ENCODE measurements at regions not wholly inside any gene's neighbourhood (a gene's known extent, or its start where the extent isn't known, plus 50 kb on each side); places are given as distances from the start of the nearest gene placed in this dataset.

DNA sequence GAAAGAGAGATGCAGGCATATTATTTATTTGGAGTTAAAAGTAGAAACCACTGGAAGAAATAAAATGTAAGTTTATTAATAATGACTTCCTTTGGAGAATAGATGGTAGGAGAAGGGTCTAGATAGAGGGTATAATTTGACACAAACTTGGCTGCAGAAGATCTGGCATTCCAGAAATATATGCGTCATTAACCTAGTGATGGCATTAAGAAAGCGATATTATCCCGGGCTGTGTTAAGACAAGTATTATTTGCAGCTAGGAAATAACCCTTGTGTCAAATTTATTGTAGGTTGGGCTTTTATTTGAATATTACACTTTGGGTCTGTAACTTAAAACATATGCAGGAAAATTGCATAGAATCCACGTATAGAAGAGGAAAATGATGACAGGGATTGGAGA is 389.5 kb downstream of the MTX2 start:
- no peak overlapping the region for H3K4me3 Mint-ChIP-seq
- peaks cover 4% of the 10 kb centered on the region for H3K36me3 Mint-ChIP-seq (ENCODE audit: low read depth)
- no peak for DNase-seq
- H3K4me1 Mint-ChIP-seq, result peaks cover 2% of the 10 kb centered on the region
- no peaks in the 10 kb centered on the region for H3K9me3 ChIP-seq (ENCODE audit: control insufficient read depth, low read length, poor library complexity, severe bottlenecking)
- peaks cover 73% of the 10 kb centered on the region for H3K27me3 Mint-ChIP-seq
- no peak overlapping the region for H3K27ac Mint-ChIP-seq
- ATAC-seq, result no peak

DNA sequence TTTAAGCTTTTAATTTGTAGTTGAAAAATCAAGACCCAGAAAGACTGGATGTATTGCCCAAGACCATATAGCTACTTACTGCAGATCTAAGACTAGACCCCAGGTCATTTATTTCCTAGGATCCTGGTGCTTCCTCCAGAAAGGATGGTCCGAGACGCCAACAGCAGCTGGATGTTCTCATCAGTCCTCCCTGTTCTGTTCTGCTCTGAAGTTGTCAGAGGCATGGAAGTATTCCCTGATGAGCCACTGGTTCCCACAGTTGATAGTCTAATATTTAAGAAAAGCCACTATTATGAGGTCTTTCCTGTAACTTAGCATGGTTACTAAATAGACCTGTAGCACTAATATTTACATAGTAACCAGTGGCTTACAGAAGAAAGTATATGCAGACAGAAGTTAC is 393.5 kb downstream of the MTX2 start:
- H3K27me3 Mint-ChIP-seq, result peaks cover 67% of the 10 kb centered on the region
- H3K4me3 Mint-ChIP-seq, result no peak overlapping the region
- H3K4me1 Mint-ChIP-seq, result no peaks in the 10 kb centered on the region
- no peak for DNase-seq
- ATAC-seq, result no peak
- H3K27ac Mint-ChIP-seq, result no peak overlapping the region
- no peaks in the 10 kb centered on the region for H3K9me3 ChIP-seq (ENCODE audit: control insufficient read depth, low read length, poor library complexity, severe bottlenecking)
- H3K36me3 Mint-ChIP-seq (ENCODE audit: low read depth), result peaks cover 6% of the 10 kb centered on the region

- no peaks in the 10 kb centered on the region for H3K9me3 ChIP-seq (ENCODE audit: control insufficient read depth, low read length, poor library complexity, severe bottlenecking)
- H3K4me1 Mint-ChIP-seq, result no peaks in the 10 kb centered on the region
- H3K27me3 Mint-ChIP-seq, result peaks cover 67% of the 10 kb centered on the region
- DNase-seq, result no peak
- no peak for ATAC-seq
- no peak overlapping the region for H3K27ac Mint-ChIP-seq
- no peak overlapping the region for H3K4me3 Mint-ChIP-seq
- peaks cover 4% of the 10 kb centered on the region for H3K36me3 Mint-ChIP-seq (ENCODE audit: low read depth)
These were observed 395.2 kb downstream of the MTX2 start for GRCh38 chr2:176664478-176664877.

DNA sequence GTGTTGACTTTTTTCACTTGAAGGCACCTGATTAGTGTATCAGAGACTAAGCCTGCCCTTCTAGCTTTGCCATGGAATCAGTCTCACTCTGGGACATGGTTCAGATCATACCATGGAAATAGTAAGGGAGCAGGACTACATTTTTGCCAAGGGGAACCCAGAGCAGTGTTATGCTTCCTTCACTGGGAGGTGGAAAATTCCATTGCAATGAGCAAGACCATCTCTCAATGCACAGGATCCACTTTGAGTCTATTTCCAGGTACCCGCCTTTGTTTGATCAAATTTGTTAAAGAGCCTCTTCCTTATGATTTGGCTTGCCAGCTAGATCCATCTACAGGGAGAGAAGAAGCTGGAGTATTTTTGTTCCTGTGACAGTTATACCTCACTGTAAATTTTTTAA is 395.8 kb downstream of the MTX2 start:
- ATAC-seq (no peak), DNase-seq (no peak)
- H3K4me3 Mint-ChIP-seq, result no peak overlapping the region
- H3K9me3 ChIP-seq (ENCODE audit: control insufficient read depth, low read length, poor library complexity, severe bottlenecking), result no peaks in the 10 kb centered on the region
- no peaks in the 10 kb centered on the region for H3K4me1 Mint-ChIP-seq
- H3K27me3 Mint-ChIP-seq, result peaks cover 66% of the 10 kb centered on the region
- H3K36me3 Mint-ChIP-seq (ENCODE audit: low read depth), result peaks cover 2% of the 10 kb centered on the region
- H3K27ac Mint-ChIP-seq, result no peak overlapping the region

DNA sequence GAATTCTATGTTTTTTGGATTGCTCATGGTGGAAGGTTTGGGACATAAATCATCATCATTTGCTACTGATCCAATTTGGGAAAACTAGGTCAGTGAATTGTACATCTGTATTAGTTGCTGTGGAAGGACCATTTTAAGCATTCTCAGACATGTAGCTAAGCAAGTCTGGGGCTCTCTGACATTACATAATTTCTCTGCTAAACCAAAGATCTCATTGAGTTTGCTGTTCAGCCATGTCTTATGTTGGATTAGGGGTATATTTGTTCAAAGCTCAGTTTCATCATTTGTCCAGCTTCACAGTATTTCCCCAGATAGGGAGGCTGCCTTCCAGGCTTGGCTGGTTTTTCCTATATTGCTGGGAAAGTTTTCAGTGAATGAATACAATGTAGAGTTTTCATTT is 399.7 kb downstream of the MTX2 start:
- no peaks in the 10 kb centered on the region for H3K9me3 ChIP-seq (ENCODE audit: control insufficient read depth, low read length, poor library complexity, severe bottlenecking)
- ATAC-seq (no peak), DNase-seq (no peak)
- Mint-ChIP-seq H3K4me3 (no peak overlapping the region), H3K36me3 (ENCODE audit: low read depth) (peaks cover 2% of the 10 kb centered on the region), H3K27ac (no peak overlapping the region), H3K27me3 (peaks cover 57% of the 10 kb centered on the region), H3K4me1 (peaks cover 2% of the 10 kb centered on the region)

GRCh38 chr2:176669398-176670174 is 400.3 kb downstream of the MTX2 start:
- H3K4me3 Mint-ChIP-seq, result no peak overlapping the region
- DNase-seq, result no peak
- peaks cover 2% of the 10 kb centered on the region for H3K4me1 Mint-ChIP-seq
- no peak overlapping the region for H3K27ac Mint-ChIP-seq
- peaks cover 2% of the 10 kb centered on the region for H3K36me3 Mint-ChIP-seq (ENCODE audit: low read depth)
- H3K27me3 Mint-ChIP-seq, result peaks cover 54% of the 10 kb centered on the region
- H3K9me3 ChIP-seq (ENCODE audit: control insufficient read depth, low read length, poor library complexity, severe bottlenecking), result no peaks in the 10 kb centered on the region
- ATAC-seq, result no peak

DNA sequence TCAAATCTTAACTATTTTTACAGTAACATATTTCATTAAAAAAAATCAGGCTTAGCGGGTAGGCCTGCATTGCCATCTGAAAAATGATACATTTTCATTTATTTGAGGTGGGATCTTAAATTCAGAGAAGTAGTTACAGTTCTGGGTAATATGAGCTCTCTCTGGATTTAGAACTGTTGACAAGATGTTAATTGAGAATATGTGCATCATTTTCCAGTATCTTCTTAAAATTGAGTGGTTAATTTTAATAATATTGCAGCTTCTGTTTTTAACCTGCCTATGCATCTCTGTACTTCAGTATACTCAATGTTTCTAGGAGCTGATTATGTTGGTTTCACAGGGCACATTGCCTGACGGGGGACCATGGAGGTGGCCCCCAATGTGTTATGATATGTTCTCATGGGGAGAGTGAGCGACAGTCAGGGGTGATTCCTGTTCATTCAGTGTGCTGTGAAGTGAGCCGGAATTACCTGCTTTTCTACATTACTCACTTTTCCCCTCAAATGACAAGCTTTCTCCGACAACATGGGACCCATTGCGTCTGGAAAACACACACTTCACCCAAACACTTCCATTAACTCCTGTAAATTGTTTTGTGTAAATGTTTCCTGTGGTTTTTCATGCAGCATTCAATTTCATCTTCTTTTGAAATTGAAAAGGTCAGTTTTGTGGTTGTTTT is 406.2 kb downstream of the MTX2 start:
- ATAC-seq (no peak), DNase-seq (no peak)
- H3K27me3 Mint-ChIP-seq, result peaks cover 49% of the 10 kb centered on the region
- no peak overlapping the region for H3K4me3 Mint-ChIP-seq
- H3K4me1 Mint-ChIP-seq, result peaks cover 2% of the 10 kb centered on the region
- no peaks in the 10 kb centered on the region for H3K36me3 Mint-ChIP-seq (ENCODE audit: low read depth)
- no peaks in the 10 kb centered on the region for H3K9me3 ChIP-seq (ENCODE audit: control insufficient read depth, low read length, poor library complexity, severe bottlenecking)
- H3K27ac Mint-ChIP-seq, result no peak overlapping the region

DNA sequence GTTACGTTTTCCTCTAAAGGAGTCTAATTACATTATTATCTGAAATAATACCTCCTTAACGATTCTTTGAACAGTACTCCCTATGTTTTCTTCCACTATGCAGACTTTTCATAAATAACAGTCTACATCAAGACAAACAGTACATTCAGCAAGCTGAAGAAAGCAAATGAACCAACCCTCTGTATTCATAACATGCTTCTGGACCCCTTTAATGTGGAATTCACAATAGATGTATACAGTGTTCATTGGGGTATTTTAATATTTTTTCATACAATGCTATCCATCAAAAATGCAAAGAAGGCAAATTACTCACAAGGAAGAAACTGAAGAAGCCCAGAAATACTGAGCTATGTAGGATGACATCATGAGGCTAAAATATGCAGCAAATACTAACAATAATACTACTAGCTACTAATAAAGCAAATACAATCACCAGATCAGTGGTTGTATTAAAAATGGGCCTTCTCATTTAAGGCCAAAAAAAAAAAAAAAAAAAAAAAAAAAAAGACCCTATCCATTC is 408.6 kb downstream of the MTX2 start:
- H3K9me3 ChIP-seq (ENCODE audit: control insufficient read depth, low read length, poor library complexity, severe bottlenecking), result no peaks in the 10 kb centered on the region
- no peaks in the 10 kb centered on the region for H3K36me3 Mint-ChIP-seq (ENCODE audit: low read depth)
- no peak overlapping the region for H3K4me3 Mint-ChIP-seq
- DNase-seq (no peak), ATAC-seq (no peak)
- H3K27ac Mint-ChIP-seq, result no peak overlapping the region
- peaks cover 53% of the 10 kb centered on the region for H3K27me3 Mint-ChIP-seq
- no peaks in the 10 kb centered on the region for H3K4me1 Mint-ChIP-seq

DNA sequence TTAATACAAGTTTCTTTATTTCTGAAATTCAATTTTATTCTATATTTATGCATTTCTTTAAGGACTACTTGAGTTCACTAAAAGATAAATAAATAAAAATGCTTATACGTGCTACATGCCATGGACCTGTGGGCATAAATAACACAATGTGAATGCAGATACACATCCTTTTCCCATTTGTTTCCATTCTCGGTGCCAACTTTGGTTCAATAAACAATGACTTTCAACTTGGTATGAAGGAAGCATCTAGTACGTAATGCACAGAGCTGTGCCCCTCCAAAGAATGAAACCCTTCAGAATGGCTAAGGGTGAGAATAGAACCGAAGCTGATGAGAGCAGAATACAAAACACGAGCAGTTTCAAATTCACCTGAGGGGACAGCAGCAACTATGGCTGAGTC is 409.3 kb downstream of the MTX2 start:
- DNase-seq (no peak), ATAC-seq (no peak)
- H3K9me3 ChIP-seq (ENCODE audit: control insufficient read depth, low read length, poor library complexity, severe bottlenecking), result no peaks in the 10 kb centered on the region
- Mint-ChIP-seq H3K4me1 (no peaks in the 10 kb centered on the region), H3K36me3 (ENCODE audit: low read depth) (no peaks in the 10 kb centered on the region), H3K4me3 (no peak overlapping the region), H3K27ac (no peak overlapping the region), H3K27me3 (peaks cover 57% of the 10 kb centered on the region)

GRCh38 chr2:176679061-176679669 is 409.9 kb downstream of the MTX2 start:
- Mint-ChIP-seq H3K4me3 (no peak overlapping the region), H3K27ac (no peak overlapping the region), H3K27me3 (peaks cover 54% of the 10 kb centered on the region), H3K36me3 (ENCODE audit: low read depth) (no peaks in the 10 kb centered on the region), H3K4me1 (no peaks in the 10 kb centered on the region)
- no peaks in the 10 kb centered on the region for H3K9me3 ChIP-seq (ENCODE audit: control insufficient read depth, low read length, poor library complexity, severe bottlenecking)
- ATAC-seq (no peak), DNase-seq (no peak)

DNA sequence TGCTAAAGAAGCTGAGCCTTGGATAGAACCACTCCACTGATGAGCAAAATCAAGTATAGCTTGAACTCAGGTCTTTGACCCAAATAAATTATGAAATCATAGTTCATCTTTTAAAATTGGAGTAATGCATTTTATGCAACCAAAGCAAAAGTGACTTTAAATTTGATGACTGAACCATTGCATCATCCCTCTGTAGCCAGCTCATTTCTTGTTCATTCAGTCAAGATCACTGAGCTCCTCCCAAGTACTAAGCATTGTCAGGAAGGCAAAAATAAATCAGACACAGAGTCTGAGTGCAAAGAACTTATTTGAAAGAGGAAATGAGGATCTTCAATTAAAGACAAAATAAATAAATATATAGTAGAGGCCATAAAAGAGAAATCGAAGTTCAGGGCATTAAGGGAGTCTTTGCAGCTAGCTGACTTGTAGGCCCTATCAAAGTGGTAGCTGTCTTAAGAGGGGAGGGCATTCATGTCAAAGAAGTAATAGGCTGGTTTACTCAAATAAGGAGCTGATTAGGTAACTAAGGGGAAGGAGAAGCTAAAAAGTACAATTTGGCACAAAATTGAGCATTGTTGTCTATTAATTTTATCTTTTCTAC is 411.8 kb downstream of the MTX2 start:
- no peak for ATAC-seq
- H3K27me3 Mint-ChIP-seq, result peaks cover 62% of the 10 kb centered on the region
- no peaks in the 10 kb centered on the region for H3K4me1 Mint-ChIP-seq
- DNase-seq, result no peak
- H3K4me3 Mint-ChIP-seq, result no peak overlapping the region
- no peaks in the 10 kb centered on the region for H3K9me3 ChIP-seq (ENCODE audit: control insufficient read depth, low read length, poor library complexity, severe bottlenecking)
- H3K36me3 Mint-ChIP-seq (ENCODE audit: low read depth), result no peaks in the 10 kb centered on the region
- H3K27ac Mint-ChIP-seq, result no peak overlapping the region

- Mint-ChIP-seq H3K4me3 (no peak overlapping the region), H3K27ac (no peak overlapping the region), H3K36me3 (ENCODE audit: low read depth) (no peaks in the 10 kb centered on the region), H3K4me1 (no peaks in the 10 kb centered on the region), H3K27me3 (peaks cover 62% of the 10 kb centered on the region)
- ATAC-seq, result no peak
- DNase-seq, result no peak
- H3K9me3 ChIP-seq (ENCODE audit: control insufficient read depth, low read length, poor library complexity, severe bottlenecking), result no peaks in the 10 kb centered on the region
These were observed 412.4 kb downstream of the MTX2 start for GRCh38 chr2:176681584-176682115.

DNA sequence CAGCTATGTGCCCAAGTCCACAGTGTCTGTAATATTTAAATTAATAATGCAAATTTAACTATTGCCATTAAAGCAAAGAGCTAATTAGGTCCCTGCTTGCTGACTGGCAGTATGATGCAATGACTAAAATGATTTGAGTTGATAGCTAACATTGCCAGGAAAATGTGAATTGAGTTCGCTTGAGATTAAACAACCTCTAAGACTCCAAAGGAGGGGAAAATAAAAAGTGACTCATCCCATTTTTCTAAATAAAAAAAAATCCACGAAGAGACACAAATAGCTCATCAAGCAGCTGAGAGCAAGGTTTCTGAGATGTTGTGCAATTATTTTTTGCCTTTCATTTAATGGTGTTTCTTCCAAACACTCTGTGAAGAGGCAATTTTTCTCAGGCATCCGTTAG is 413.0 kb downstream of the MTX2 start:
- peaks cover 62% of the 10 kb centered on the region for H3K27me3 Mint-ChIP-seq

More for the DNA sequence above, 413.0 kb downstream of the MTX2 start:
- H3K36me3 Mint-ChIP-seq (ENCODE audit: low read depth), result no peaks in the 10 kb centered on the region
- H3K4me1 Mint-ChIP-seq, result no peaks in the 10 kb centered on the region
- ATAC-seq, result no peak
- no peak overlapping the region for H3K4me3 Mint-ChIP-seq
- no peak for DNase-seq
- no peak overlapping the region for H3K27ac Mint-ChIP-seq
- H3K9me3 ChIP-seq (ENCODE audit: control insufficient read depth, low read length, poor library complexity, severe bottlenecking), result no peaks in the 10 kb centered on the region
